T-helper 1 cell treated with Interleukin-12 subunit alpha and Interleukin-12 subunit beta and Interleukin-4 antibody, amounts not matched to agents 30 ng/mL and 1 ng/mL, for 36 hours (primary cell): ENCODE measurements at regions not wholly inside any gene's neighbourhood (a gene's known extent, or its start where the extent isn't known, plus 50 kb on each side); places are given as distances from the start of the nearest gene placed in this dataset.
"Not testable (repeated sequence)": the region's sequence is repeated elsewhere in the genome, so short reads cannot be mapped to it uniquely, and the experiment has no call there.

Source experiments
- intact Hi-C: fragments of 100-400 bp; cut with micrococcal nuclease; formaldehyde crosslinking; loops from one replicate; pipeline ENCODE4 v1.15.1; 2024

- intact Hi-C loops = no loop called here
Measured at GRCh38 chr4:60443796-60444195, 756.3 kb upstream of the ADGRL3 start.

DNA sequence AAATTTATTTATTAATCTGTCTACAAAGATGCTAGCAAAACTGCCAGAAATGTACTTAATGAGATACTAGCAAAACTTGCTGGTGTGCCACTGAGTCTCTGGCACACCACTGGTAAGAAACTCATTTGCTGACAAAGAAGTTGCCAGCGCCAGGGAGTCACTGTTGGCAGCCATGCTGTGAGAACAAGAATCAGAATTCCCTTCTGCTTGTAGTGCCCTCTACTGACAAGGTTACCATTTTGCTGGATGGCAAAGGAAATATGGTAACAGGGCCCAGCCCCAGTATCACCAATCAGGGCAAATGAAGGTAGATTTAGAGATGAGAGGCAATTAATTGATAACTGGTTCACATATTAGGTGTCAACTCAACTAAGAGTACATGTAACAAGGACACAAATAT, 750.1 kb upstream of the ADGRL3 start:
- intact Hi-C loops = no loop called here

GRCh38 chr4:60452266-60452665, 747.9 kb upstream of the ADGRL3 start:
- intact Hi-C loops = no loop called here

DNA sequence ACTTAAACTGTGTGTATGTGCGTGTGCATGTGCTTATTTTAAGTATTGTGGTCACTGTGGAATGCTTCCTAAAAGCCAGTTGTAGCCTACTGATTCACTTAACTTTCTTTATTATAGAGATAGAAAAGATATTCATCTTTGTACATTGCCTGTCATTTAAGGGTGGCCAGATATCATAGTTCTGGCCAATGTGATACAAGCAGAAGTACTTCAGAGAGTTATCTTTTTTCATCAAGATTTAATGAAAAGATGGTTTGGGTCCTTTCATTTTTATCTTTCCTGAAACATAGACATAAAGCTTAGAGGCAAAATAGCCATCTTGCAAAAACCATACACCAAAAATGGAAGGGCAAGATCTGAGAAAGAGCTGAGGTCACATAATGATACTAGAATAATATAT, 744.7 kb upstream of the ADGRL3 start:
- intact Hi-C loops = no loop called here

- intact Hi-C loops = no loop called here
Measured at GRCh38 chr4:60461551-60461950, 738.6 kb upstream of the ADGRL3 start.

GRCh38 chr4:60463857-60464502, 736.1 kb upstream of the ADGRL3 start:
- intact Hi-C loops = no loop called here

GRCh38 chr4:60482921-60483351, 717.2 kb upstream of the ADGRL3 start:
- intact Hi-C loops = no loop called here

GRCh38 chr4:60485276-60485675, 714.9 kb upstream of the ADGRL3 start:
- intact Hi-C loops = no loop called here

- intact Hi-C loops = not testable (repeated sequence)
Measured at GRCh38 chr4:60487118-60487761, 712.9 kb upstream of the ADGRL3 start.

GRCh38 chr4:60500810-60501209, 699.3 kb upstream of the ADGRL3 start:
- intact Hi-C loops = no loop called here

- intact Hi-C loops = no loop called here
Measured at GRCh38 chr4:60502733-60503132, 697.4 kb upstream of the ADGRL3 start.

- intact Hi-C loops = no loop called here
Measured at GRCh38 chr4:60506061-60506460, 694.1 kb upstream of the ADGRL3 start.

DNA sequence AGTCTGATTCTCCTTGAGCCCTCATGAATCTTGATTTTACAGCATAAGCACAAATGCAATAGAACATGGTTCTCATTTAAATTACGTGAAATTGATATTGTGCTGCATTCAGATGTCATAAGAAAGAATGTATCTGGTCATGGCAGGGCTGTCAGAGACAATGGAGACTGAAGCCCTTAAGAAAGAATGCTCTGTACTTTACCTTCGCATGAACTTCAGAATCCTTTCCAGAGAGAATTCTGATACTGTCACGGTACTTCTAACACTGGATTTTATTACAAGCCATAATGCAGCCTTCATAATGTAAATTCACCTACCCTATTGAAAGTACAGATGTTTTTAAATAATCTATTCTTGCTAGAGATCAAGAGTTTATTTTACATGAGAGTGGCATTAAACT, 677.9 kb upstream of the ADGRL3 start:
- intact Hi-C loops = no loop called here

DNA sequence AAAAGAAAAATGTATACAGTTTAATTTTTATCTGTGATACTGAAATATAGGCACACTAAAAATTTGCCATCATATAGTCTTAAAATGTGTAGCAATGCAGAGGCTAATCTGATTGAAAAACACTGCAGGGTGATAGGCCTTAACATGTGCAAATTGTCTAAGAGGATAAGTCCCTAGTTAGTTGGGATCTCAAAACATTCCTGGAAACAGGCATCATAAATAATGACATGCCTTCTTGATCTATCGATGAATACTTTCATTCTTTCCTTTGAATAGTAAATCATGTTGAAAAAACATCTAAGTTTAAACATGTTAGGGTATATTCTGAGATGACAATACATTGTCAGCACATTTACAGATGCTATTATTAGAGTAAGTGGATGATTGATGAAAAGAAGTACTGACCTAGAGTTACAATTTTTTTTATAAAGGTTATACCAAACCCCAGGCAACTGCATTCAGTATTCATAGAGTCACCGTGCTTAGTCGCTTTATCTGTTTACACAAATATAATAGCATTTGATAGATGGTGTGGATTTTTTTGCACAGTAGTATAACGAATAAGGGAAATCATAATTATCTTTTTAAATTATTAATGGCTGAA, 668.2 kb upstream of the ADGRL3 start:
- intact Hi-C loops = no loop called here

DNA sequence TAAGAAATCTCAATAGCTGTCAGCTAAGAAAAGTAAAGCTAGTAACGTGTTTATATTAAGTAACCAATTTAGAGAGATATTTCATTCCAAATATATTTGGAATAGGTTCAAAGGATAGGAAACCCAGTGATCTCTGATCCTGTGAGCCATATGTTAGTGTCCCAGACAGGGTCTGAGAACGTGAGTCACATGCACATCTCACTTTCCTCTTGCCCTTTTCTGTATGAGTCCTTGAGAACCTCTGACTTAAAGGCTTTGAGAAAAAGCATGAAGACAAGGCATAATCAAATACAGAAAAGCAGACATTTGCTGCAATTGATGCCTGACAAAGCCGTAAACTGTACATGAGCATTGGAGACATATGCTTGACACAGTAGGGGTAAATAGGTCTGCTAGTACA, 655.1 kb upstream of the ADGRL3 start:
- intact Hi-C loops = no loop called here

- intact Hi-C loops = no loop called here
Measured at GRCh38 chr4:60562334-60562733, 637.8 kb upstream of the ADGRL3 start.

- intact Hi-C loops = no loop called here
Measured at GRCh38 chr4:60565558-60565957, 634.6 kb upstream of the ADGRL3 start.

GRCh38 chr4:60575336-60575735, 624.8 kb upstream of the ADGRL3 start:
- intact Hi-C loops = no loop called here

- intact Hi-C loops = no loop called here
Measured at GRCh38 chr4:60579335-60579734, 620.8 kb upstream of the ADGRL3 start.

DNA sequence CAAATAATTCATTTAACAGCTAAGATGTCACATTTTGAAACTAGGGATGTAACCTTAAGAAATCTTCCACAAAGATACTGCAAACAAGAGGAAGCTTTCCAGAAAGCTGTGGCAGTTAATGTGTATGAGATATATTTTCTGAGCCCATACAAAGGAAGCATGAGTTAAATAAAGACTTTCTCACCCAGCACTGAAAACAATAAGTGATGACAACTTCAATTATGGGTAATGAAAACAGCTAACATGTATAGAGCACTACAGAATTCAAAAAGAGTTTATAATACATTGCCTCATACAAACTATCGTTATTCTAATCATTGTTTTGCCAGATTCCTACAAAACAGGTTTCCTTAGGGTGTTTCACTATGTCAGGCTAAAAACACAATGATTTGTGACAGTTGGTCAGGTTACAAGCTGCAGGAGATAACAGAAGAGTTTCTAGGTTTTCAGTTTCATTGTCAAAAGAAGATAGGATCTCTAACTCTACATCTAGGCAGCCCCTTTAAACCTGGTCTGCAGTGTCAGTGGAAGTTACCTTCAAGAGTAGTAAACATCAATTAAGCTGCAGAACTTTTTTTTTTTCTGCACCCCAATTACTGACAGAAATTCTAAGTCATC, 618.1 kb upstream of the ADGRL3 start:
- intact Hi-C loops = no loop called here

- intact Hi-C loops = no loop called here
Measured at GRCh38 chr4:60588556-60588955, 611.6 kb upstream of the ADGRL3 start.

- intact Hi-C loops = no loop called here
Measured at GRCh38 chr4:60589425-60589824, 610.7 kb upstream of the ADGRL3 start.
